ENCODE measurements at regions not wholly inside any gene's neighbourhood (a gene's known extent, or its start where the extent isn't known, plus 50 kb on each side); places are given as distances from the start of the nearest gene placed in this dataset.

GRCh38 chr19:30283556-30283955, 88.6 kb upstream of the ZNF536 start:
- Histone ChIP-seq H3K4me3 (no peak overlapping the region), H3K36me3 (no peaks in the 10 kb centered on the region), H3K4me1 (no peaks in the 10 kb centered on the region), H3K27ac (no peak overlapping the region), H3K9me3 (no peaks in the 10 kb centered on the region), H3K27me3 (no peaks in the 10 kb centered on the region)
- no peak for TF ChIP-seq CTCF (IDR thresholded peaks at IDR 0.05)
- intact Hi-C loops (cut with DNase I) = no loop called here
- no peak for DNase-seq (ENCODE audit: low spot score in 2 of 2)

DNA sequence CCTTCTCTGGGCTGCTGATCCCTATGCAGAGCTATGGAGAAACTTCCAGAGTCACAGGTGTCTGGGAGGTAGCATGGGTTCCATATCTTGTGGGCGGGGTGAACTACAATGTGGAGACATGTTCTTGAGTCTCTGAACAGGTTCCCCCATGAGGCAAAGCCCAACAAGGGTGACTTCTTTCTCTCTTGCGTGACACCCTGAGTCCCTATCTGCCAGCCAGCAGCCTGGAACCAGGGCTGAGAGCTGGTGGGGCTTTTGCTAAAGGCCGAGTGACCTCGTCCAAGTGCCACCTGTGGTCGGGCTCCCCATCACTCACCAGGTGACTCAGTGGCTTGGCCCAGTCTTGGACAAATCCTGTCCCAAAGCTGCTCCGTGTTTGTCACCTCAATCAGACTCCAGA, 88.0 kb upstream of the ZNF536 start:
- DNase-seq (ENCODE audit: low spot score in 2 of 2) = no peak
- Histone ChIP-seq H3K27me3 (no peaks in the 10 kb centered on the region), H3K4me1 (no peaks in the 10 kb centered on the region), H3K36me3 (no peaks in the 10 kb centered on the region), H3K9me3 (no peaks in the 10 kb centered on the region), H3K4me3 (no peak overlapping the region), H3K27ac (no peak overlapping the region)
- intact Hi-C loops (cut with DNase I) = no loop called here
- no peak for TF ChIP-seq CTCF (IDR thresholded peaks at IDR 0.05)

GRCh38 chr19:30284885-30285284, 87.3 kb upstream of the ZNF536 start:
- intact Hi-C loops (cut with DNase I) = no loop called here
- Histone ChIP-seq H3K9me3 (no peaks in the 10 kb centered on the region), H3K4me3 (no peak overlapping the region), H3K27me3 (no peaks in the 10 kb centered on the region), H3K27ac (no peak overlapping the region), H3K4me1 (no peaks in the 10 kb centered on the region), H3K36me3 (no peaks in the 10 kb centered on the region)
- no peak for TF ChIP-seq CTCF (IDR thresholded peaks at IDR 0.05)
- no peak for DNase-seq (ENCODE audit: low spot score in 2 of 2)

GRCh38 chr19:30286378-30286777, 85.8 kb upstream of the ZNF536 start:
- no peaks in the 10 kb centered on the region for H3K27me3 ChIP-seq
- TF ChIP-seq CTCF (IDR thresholded peaks at IDR 0.05) = no peak
- no peak overlapping the region for H3K4me3 ChIP-seq
- intact Hi-C loops (cut with DNase I) = no loop called here
- H3K9me3 ChIP-seq = no peaks in the 10 kb centered on the region
- H3K36me3 ChIP-seq = no peaks in the 10 kb centered on the region
- no peak for DNase-seq (ENCODE audit: low spot score in 2 of 2)
- no peaks in the 10 kb centered on the region for H3K4me1 ChIP-seq
- no peak overlapping the region for H3K27ac ChIP-seq

GRCh38 chr19:30287259-30287658, 84.9 kb upstream of the ZNF536 start:
- Histone ChIP-seq H3K27me3 (no peaks in the 10 kb centered on the region), H3K4me1 (no peaks in the 10 kb centered on the region), H3K36me3 (no peaks in the 10 kb centered on the region), H3K9me3 (no peaks in the 10 kb centered on the region), H3K4me3 (no peak overlapping the region), H3K27ac (no peak overlapping the region)
- intact Hi-C loops (cut with DNase I) = no loop called here
- no peak for TF ChIP-seq CTCF (IDR thresholded peaks at IDR 0.05)
- DNase-seq (ENCODE audit: low spot score in 2 of 2) = no peak

- Histone ChIP-seq H3K27ac (no peak overlapping the region), H3K9me3 (no peaks in the 10 kb centered on the region), H3K27me3 (no peaks in the 10 kb centered on the region), H3K36me3 (no peaks in the 10 kb centered on the region), H3K4me1 (no peaks in the 10 kb centered on the region), H3K4me3 (no peak overlapping the region)
- TF ChIP-seq CTCF (IDR thresholded peaks at IDR 0.05) = no peak
- intact Hi-C loops (cut with DNase I) = no loop called here
- DNase-seq (ENCODE audit: low spot score in 2 of 2) = no peak
These were observed 84.2 kb upstream of the ZNF536 start for GRCh38 chr19:30287973-30288372.
